Neural crest cell (in vitro differentiated cells): ENCODE measurements at regions not wholly inside any gene's neighbourhood (a gene's known extent, or its start where the extent isn't known, plus 50 kb on each side); places are given as distances from the start of the nearest gene placed in this dataset.

ENCODE experiments used
- DNase-seq: peaks from one replicate; pipeline ENCODE4 v3.0.0; 2021; ENCODE audit warnings: low read depth, mixed read lengths, low spot score
- H3K27ac Mint-ChIP-seq: one replicate; pipeline ENCODE4 v1.8.0; 2021; ENCODE audit warnings: mild to moderate bottlenecking, mixed read lengths; ENCODE audit not compliant: unreplicated experiment
- H3K27me3 Mint-ChIP-seq: 2 replicates; pipeline ENCODE4 v1.8.0; 2021; ENCODE audit warnings: low read depth, mild to moderate bottlenecking, mixed read lengths
- H3K36me3 Mint-ChIP-seq: 2 replicates; pipeline ENCODE4 v1.8.0; 2021; ENCODE audit warnings: low read depth, mild to moderate bottlenecking, mixed read lengths
- H3K4me1 Mint-ChIP-seq: 2 replicates; pipeline ENCODE4 v1.8.0; 2021; ENCODE audit warnings: mixed read lengths
- H3K4me3 Mint-ChIP-seq: one replicate; pipeline ENCODE4 v1.8.0; 2021; ENCODE audit warnings: mild to moderate bottlenecking, mixed read lengths
- H3K9me3 Mint-ChIP-seq: 2 replicates; pipeline ENCODE4 v1.8.0; 2021; ENCODE audit warnings: mixed read lengths
- CTCF ChIP-seq: fragments of 200-600 bp; sonication (generic); conservative IDR thresholded peaks from 2 replicates; pipeline ENCODE4 v1.5.0; 2021; ENCODE audit warnings: antibody characterized with exemption, mild to moderate bottlenecking

GRCh38 chr2:8309131-8309530, 372.7 kb upstream of the ID2 start:
- H3K27me3 Mint-ChIP-seq, result no peaks in the 10 kb centered on the region
- no peak for DNase-seq
- TF ChIP-seq CTCF, result no peak
- H3K36me3 Mint-ChIP-seq, result no peaks in the 10 kb centered on the region
- H3K9me3 Mint-ChIP-seq, result no peaks in the 10 kb centered on the region
- H3K27ac Mint-ChIP-seq, result no peak overlapping the region
- H3K4me3 Mint-ChIP-seq, result no peak overlapping the region
- peaks cover 31% of the 10 kb centered on the region for H3K4me1 Mint-ChIP-seq

GRCh38 chr2:8310557-8311455, 371.1 kb upstream of the ID2 start:
- Mint-ChIP-seq H3K36me3 (no peaks in the 10 kb centered on the region), H3K9me3 (no peaks in the 10 kb centered on the region), H3K27ac (no peak overlapping the region), H3K4me3 (no peak overlapping the region), H3K27me3 (no peaks in the 10 kb centered on the region), H3K4me1 (peaks cover 31% of the 10 kb centered on the region)
- TF ChIP-seq CTCF, result no peak
- no peak for DNase-seq

GRCh38 chr2:8312221-8312620, 369.6 kb upstream of the ID2 start:
- no peak for DNase-seq
- Mint-ChIP-seq H3K4me3 (no peak overlapping the region), H3K4me1 (peaks cover 31% of the 10 kb centered on the region), H3K27me3 (no peaks in the 10 kb centered on the region), H3K27ac (no peak overlapping the region), H3K36me3 (peaks cover 2% of the 10 kb centered on the region), H3K9me3 (peaks cover 3% of the 10 kb centered on the region)
- TF ChIP-seq CTCF, result no peak

GRCh38 chr2:8312861-8313830, 368.7 kb upstream of the ID2 start:
- Mint-ChIP-seq H3K27me3 (no peaks in the 10 kb centered on the region), H3K9me3 (peaks cover 3% of the 10 kb centered on the region), H3K4me3 (no peak overlapping the region), H3K36me3 (peaks cover 2% of the 10 kb centered on the region), H3K4me1 (peaks cover 29% of the 10 kb centered on the region), H3K27ac (no peak overlapping the region)
- no peak for TF ChIP-seq CTCF
- no peak for DNase-seq

GRCh38 chr2:8314063-8314462, 367.8 kb upstream of the ID2 start:
- H3K9me3 Mint-ChIP-seq, result peaks cover 3% of the 10 kb centered on the region
- H3K27me3 Mint-ChIP-seq, result no peaks in the 10 kb centered on the region
- H3K4me1 Mint-ChIP-seq, result peaks cover 21% of the 10 kb centered on the region
- TF ChIP-seq CTCF, result no peak
- no peak for DNase-seq
- no peak overlapping the region for H3K4me3 Mint-ChIP-seq
- H3K36me3 Mint-ChIP-seq, result peaks cover 2% of the 10 kb centered on the region
- H3K27ac Mint-ChIP-seq, result no peak overlapping the region
